HG02970 (cell line): ENCODE measurements at regions not wholly inside any gene's neighbourhood (a gene's known extent, or its start where the extent isn't known, plus 50 kb on each side); places are given as distances from the start of the nearest gene placed in this dataset.

Experiments
- ATAC-seq: cut with Tn5 transposase; IDR thresholded peaks from one replicate; pipeline ENCODE4 v1.9.1; 2021; ENCODE audit warnings: mild to moderate bottlenecking, moderate library complexity, moderate number of reproducible peaks; ENCODE audit not compliant: unreplicated experiment, low FRiP score

DNA sequence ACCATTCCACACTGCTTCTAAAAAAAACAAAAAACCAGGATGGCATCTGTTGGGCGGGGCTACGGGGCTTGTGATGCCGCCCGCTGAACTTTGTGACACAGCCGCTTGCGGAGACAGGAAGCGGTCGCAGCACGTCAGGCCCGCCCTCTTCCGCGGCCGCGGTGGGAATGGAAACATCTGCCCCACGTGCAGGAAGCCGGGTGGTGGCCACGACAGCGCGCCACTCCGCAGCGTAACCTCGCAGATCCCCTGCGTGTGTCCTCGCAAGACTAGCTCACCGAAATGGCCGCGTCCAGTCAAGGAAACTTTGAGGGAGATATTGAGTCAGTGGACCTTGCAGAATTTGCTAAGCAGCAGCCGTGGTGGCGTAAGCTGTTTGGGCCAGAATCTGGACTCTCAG is 168.5 kb downstream of the SUCLG1 start:
- ATAC-seq: no peak

- ATAC-seq: no peak
Measured at GRCh38 chr2:84288293-84288692, 170.8 kb downstream of the SUCLG1 start.

DNA sequence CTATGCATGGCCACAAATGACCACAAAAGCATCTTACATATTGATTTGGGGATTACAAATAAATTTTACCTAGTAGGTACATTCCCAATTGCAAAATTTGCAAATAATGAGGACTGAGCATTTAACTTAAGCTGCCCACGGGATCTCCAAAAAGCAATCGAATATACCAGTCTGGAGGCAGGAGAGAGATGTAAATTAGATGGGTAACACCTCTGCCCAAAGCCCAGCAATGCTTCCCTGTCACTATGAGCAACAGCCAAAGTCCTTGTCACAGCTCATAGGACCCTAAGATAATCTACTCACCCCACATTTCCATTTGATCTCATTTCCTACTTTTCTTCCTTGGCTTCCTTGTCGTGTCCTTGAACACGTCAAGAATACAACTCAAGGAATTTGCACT is 172.2 kb downstream of the SUCLG1 start:
- no peak for ATAC-seq

DNA sequence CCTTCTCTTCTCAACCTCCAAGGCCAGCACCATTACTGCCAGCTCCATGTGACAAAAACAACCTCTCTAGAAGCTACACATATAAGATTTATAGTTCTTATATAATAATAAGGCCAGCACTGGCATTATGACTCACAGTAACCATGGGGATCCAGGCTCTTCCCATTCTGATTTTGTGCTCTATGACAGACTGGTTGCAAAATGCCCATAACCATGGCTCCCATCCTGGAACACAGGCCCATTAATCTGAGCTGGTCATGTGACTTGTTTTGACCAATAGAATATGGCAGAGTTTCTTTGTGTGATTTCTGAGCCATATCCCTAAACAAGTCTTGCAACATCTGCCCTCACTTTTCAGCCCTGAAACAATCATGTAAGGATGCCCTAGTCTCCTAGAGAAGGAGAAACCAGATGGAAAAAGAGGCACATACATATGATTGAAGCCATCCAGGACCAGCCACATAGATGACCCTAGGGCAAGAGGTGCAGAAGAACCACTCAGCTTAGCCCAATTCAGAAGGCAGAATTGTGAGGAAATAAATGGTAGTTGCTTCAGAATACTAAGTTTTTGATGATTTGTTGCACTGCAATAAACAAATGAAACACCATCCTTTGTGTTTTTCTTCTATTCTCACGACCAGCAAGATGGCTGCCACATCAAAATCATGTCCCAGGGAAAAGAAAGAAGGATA is 173.9 kb downstream of the SUCLG1 start:
- ATAC-seq: no peak

- no peak for ATAC-seq
Measured at GRCh38 chr2:84283506-84283905, 175.6 kb downstream of the SUCLG1 start.

GRCh38 chr2:84281510-84281909 is 177.6 kb downstream of the SUCLG1 start:
- no peak for ATAC-seq

DNA sequence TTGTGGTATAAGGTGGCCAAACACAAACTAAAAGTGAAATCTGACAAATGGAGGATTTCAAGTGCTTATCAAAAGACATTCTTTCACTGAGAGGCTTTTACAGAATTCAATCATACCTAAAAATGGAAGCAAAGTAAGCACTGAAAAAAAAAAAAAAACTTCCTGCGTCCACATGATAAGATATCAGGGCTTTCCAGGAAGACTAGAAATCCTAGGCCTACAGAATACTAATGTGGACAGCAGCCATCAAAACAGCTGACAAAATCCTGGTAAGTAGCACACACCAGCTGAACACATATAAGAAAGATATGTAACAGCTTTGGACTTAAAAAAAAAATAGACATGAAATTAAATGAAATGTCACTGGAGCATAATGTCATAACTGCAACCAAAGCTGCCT is 178.2 kb downstream of the SUCLG1 start:
- no peak for ATAC-seq

DNA sequence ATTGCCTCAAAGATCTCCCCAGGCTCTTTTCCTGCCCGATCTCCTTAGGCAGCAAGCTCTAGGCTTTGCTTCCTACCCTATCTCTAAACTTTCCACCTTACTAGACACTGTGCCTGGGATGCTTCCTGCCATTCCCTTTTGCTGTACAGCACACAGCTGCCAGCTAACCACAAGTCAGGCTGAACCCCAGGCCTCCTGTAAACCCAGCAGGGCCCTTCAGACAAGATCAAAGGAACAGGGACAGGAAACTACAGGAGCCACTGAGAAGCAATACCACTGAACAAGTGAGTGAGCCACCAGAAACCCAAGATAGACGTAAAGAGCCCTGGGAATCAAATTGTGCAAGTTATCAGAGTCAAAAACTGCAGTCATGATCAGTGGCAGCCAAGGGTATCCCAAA is 180.7 kb downstream of the SUCLG1 start:
- ATAC-seq: no peak

- no peak for ATAC-seq
Measured at GRCh38 chr2:84276590-84277255, 182.4 kb downstream of the SUCLG1 start.

DNA sequence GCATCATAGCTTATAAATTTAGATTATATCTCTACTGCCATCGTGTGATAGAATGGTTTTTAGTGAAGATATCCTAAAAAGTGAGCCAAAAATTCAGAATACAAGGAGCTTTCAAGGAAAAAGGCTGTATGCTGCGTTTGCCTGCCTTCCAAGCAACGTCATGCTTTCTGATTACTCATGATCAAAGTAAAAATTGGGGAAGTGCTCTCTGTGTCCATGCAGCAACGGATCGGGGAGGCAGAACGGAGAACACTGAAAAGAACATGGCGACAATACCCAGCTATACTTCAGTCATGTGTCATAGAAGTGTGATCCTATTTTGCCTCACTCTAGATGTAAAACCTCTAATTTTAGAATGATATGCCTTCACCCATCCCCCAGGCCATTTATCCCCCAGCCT is 185.7 kb downstream of the SUCLG1 start:
- ATAC-seq: no peak

DNA sequence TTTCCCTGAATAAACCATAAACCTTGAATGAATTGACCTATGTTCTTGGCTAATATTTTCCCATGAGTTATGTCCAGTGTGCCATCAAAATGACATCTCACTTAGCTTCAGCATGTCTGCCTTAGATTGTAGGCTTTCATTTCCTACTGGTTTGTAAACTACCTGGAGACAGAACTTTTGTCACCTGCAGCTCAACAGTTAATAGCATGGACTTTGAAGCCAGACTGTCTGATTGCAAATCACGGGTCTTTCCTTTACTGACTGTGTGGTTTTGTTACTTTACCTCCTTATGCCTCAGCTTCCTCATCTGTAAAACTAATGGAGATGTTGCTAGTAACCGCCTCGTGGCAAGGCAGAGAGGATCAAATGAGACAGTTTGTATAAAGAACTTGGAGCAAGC is 187.1 kb downstream of the SUCLG1 start:
- ATAC-seq: no peak

- ATAC-seq: no peak
Measured at GRCh38 chr2:84257831-84258230, 201.2 kb downstream of the SUCLG1 start.

DNA sequence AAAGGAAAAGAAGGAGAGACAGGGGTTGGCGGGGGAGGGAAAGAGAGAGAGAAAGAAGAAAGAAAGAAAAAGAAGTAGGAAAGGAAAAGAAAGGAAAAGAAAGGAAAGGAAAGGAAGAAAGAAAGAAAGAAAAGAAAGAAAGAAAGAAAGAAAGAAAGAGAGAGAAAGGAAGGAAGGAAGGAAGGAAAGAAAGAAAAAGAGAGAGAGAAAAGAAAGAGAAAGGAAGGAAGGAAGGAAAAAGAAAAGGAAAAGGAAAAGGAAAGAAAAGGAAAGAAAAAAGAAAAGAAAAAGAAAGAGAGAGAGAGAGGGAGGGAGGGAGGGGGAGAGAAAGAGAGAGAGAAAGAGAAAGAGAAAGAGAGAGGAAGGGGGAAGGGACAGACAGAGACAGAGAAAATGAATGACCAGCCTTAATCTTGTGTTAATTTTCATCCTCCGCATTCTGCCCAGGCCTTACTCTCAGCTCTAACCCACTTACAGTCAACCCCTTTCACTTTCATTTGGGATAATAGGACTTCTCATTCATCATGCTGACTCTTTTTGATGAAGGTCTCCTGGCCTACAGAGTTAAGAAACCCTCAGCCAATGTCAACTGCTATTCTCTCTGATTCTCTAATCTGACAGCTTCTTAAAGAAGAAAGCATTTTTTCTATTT is 207.3 kb downstream of the SUCLG1 start:
- no peak for ATAC-seq

GRCh38 chr2:84249140-84249539 is 209.9 kb downstream of the SUCLG1 start:
- no peak for ATAC-seq

DNA sequence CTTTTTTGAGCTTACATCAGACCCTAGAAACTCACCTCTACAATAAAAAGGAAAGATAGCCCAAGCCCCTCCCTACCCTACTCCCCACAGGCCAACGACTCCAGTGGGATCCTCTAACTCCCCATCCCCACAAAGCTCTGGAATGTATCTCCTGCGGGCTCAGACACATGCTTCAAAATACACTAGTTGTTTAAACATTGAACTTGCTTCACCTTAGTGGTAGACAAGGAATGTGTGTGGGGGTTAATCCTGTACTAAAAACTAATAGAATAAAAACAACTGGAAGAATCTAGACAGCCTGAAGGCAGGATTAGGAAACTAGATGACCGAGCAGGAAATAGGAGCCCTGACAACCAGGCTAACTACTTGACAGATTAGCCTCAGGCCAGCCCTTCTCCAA is 211.5 kb downstream of the SUCLG1 start:
- no peak for ATAC-seq

- ATAC-seq: no peak
Measured at GRCh38 chr2:84243788-84244733, 215.0 kb downstream of the SUCLG1 start.

- no peak for ATAC-seq
Measured at GRCh38 chr2:84238907-84239306, 220.2 kb downstream of the SUCLG1 start.

DNA sequence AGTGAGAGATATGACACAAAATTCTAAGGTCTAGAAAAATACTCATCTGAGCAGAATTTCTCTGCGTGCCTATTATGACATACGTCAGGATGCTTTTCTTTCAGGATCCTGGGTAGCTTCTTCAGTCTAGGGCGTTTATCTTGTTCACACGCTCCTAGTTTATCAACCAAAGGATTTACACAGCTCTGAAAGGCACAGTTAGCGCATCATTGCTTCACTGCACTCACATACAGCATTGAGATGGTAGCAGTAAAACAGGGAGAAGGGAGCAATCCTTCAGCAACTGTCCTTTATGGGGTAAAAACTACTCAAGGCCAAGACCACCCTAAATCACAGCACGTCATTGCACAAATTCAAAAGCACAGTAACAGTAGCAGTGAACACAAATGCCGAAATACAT is 222.8 kb downstream of the SUCLG1 start:
- no peak for ATAC-seq

GRCh38 chr2:84234103-84234502 is 225.0 kb downstream of the SUCLG1 start:
- ATAC-seq: no peak

- no peak for ATAC-seq
Measured at GRCh38 chr2:84231478-84231877, 227.6 kb downstream of the SUCLG1 start.

GRCh38 chr2:84224121-84224520 is 235.0 kb downstream of the SUCLG1 start:
- ATAC-seq: no peak
